GM23338 (cell line): ENCODE measurements at regions not wholly inside any gene's neighbourhood (a gene's known extent, or its start where the extent isn't known, plus 50 kb on each side); places are given as distances from the start of the nearest gene placed in this dataset.

Experiments
- ATAC-seq: fragments of 200-7000 bp; cut with Tn5 transposase; 3 replicates; pipeline ENCODE4 v1.9.1; 2020
- DNase-seq: peaks from one replicate; pipeline ENCODE4 v3.0.0-alpha.2; 2015; ENCODE audit warnings: low spot score
- H2AFZ ChIP-seq: fragments of 200-600 bp; sonication (generic); 2 replicates; pipeline ENCODE4 v1.8.0; 2016; ENCODE audit warnings: antibody characterized with exemption, mild to moderate bottlenecking, moderate library complexity
- H3F3A ChIP-seq: fragments of 200-600 bp; sonication (generic); replicated peaks from 2 replicates; pipeline ENCODE4 v1.8.0; 2017; ENCODE audit warnings: antibody characterized with exemption, mixed run types, low read depth
- H3K27ac ChIP-seq: fragments of 200-600 bp; sonication (generic); 2 replicates; pipeline ENCODE4 v1.6.1; 2016; ENCODE audit warnings: low read depth
- H3K27me3 ChIP-seq: fragments of 200-600 bp; sonication (generic); 2 replicates; pipeline ENCODE4 v1.8.0; 2016; ENCODE audit warnings: mild to moderate bottlenecking, mixed run types, moderate library complexity; ENCODE audit not compliant: insufficient read depth
- H3K36me3 ChIP-seq: fragments of 200-600 bp; sonication (generic); 2 replicates; pipeline ENCODE4 v1.8.0; 2016; ENCODE audit warnings: mild to moderate bottlenecking; ENCODE audit not compliant: insufficient read depth
- H3K4me1 ChIP-seq: fragments of 200-600 bp; sonication (generic); 2 replicates; pipeline ENCODE4 v1.8.0; 2016; ENCODE audit warnings: mild to moderate bottlenecking, moderate library complexity; ENCODE audit not compliant: insufficient read depth
- H3K4me2 ChIP-seq: fragments of 200-600 bp; sonication (generic); 2 replicates; pipeline ENCODE4 v1.7.1; 2017; ENCODE audit warnings: mixed run types
- H3K4me3 ChIP-seq: fragments of 200-600 bp; sonication (generic); 2 replicates; pipeline ENCODE4 v1.6.1; 2016; ENCODE audit warnings: mixed run types
- H3K79me2 ChIP-seq: fragments of 200-600 bp; sonication (generic); replicated peaks from 2 replicates; pipeline ENCODE4 v1.8.0; 2017; ENCODE audit warnings: mild to moderate bottlenecking; ENCODE audit not compliant: insufficient read depth
- H3K9me2 ChIP-seq: fragments of 200-600 bp; sonication (generic); 2 replicates; pipeline ENCODE4 v1.8.0; 2017; ENCODE audit not compliant: insufficient read depth
- H4K20me1 ChIP-seq: fragments of 200-600 bp; sonication (generic); replicated peaks from 2 replicates; pipeline ENCODE4 v1.8.0; 2017; ENCODE audit warnings: mild to moderate bottlenecking; ENCODE audit not compliant: insufficient read depth
- H3K27ac Mint-ChIP-seq: 2 replicates; pipeline ENCODE4 v1.8.0; 2020; ENCODE audit warnings: inconsistent platforms, mild to moderate bottlenecking, moderate library complexity, mixed read lengths
- H3K27me3 Mint-ChIP-seq: 3 replicates; pipeline ENCODE4 v1.8.0; 2022; ENCODE audit warnings: low read depth, mild to moderate bottlenecking, moderate library complexity, mixed read lengths, inconsistent platforms; ENCODE audit not compliant: insufficient read depth, poor library complexity
- H3K36me3 Mint-ChIP-seq: 3 replicates; pipeline ENCODE4 v1.8.0; 2021; ENCODE audit warnings: low read depth, mild to moderate bottlenecking, inconsistent platforms, moderate library complexity, mixed read lengths
- H3K4me1 Mint-ChIP-seq: 3 replicates; pipeline ENCODE4 v1.8.0; 2020; ENCODE audit warnings: mild to moderate bottlenecking, inconsistent platforms, mixed read lengths
- H3K4me3 Mint-ChIP-seq: 3 replicates; pipeline ENCODE4 v1.8.0; 2021; ENCODE audit warnings: moderate library complexity, mild to moderate bottlenecking, inconsistent platforms, mixed read lengths
- H3K9me3 Mint-ChIP-seq: 3 replicates; pipeline ENCODE4 v1.8.0; 2020; ENCODE audit warnings: moderate library complexity, mild to moderate bottlenecking, inconsistent platforms, mixed read lengths
- CREB1 ChIP-seq: fragments of 250-450 bp; sonication (Bioruptor Pico); IDR thresholded peaks from 2 replicates; pipeline ENCODE4 v1.5.0; 2020; ENCODE audit warnings: low read depth, mild to moderate bottlenecking, moderate library complexity
- EZH2 ChIP-seq: fragments of 200-600 bp; sonication (generic); IDR thresholded peaks from one replicate; pipeline ENCODE4 v1.8.0; 2017; ENCODE audit warnings: antibody characterized with exemption, mild to moderate bottlenecking, low read depth; ENCODE audit not compliant: unreplicated experiment
- EZH2phosphoT487 ChIP-seq: fragments of 200-600 bp; sonication (generic); IDR thresholded peaks from one replicate; pipeline ENCODE4 v1.8.1; 2018; ENCODE audit warnings: antibody characterized with exemption; ENCODE audit not compliant: unreplicated experiment
- NANOG ChIP-seq: IDR thresholded peaks from 2 replicates; pipeline ENCODE4 v1.6.1; 2016; ENCODE audit warnings: antibody characterized with exemption, borderline replicate concordance
- POLR2AphosphoS5 ChIP-seq: IDR thresholded peaks from 2 replicates; pipeline ENCODE4 v1.6.1; 2016; ENCODE audit warnings: antibody characterized with exemption, low read depth
- REST ChIP-seq: IDR thresholded peaks from one replicate; pipeline ENCODE4 v1.6.1; 2018; ENCODE audit warnings: antibody characterized with exemption; ENCODE audit not compliant: unreplicated experiment
- STAT1 ChIP-seq: IDR thresholded peaks from one replicate; pipeline ENCODE4 v1.6.1; 2016; ENCODE audit warnings: antibody characterized with exemption; ENCODE audit not compliant: unreplicated experiment
- ZNF114 ChIP-seq: fragments of 250-450 bp; sonication (Bioruptor Pico); IDR thresholded peaks from 2 replicates; pipeline ENCODE4 v1.5.0; 2020; ENCODE audit warnings: mild to moderate bottlenecking, moderate library complexity
- ZNF331 ChIP-seq: fragments of 250-450 bp; sonication (Bioruptor Pico); IDR thresholded peaks from 2 replicates; pipeline ENCODE4 v1.5.0; 2020; ENCODE audit warnings: low read depth, mild to moderate bottlenecking, moderate library complexity
- ZNF462 ChIP-seq: fragments of 250-450 bp; sonication (Bioruptor Pico); IDR thresholded peaks from 2 replicates; pipeline ENCODE4 v1.5.0; 2020; ENCODE audit warnings: mild to moderate bottlenecking, moderate library complexity

GRCh38 chr18:77469131-77469530 lies 219.5 kb downstream of the GALR1 start:
- Mint-ChIP-seq H3K4me3 (no peak overlapping the region), H3K27me3 (no peaks in the 10 kb centered on the region), H3K27ac (no peak overlapping the region), H3K36me3 (no peaks in the 10 kb centered on the region), H3K9me3 (no peaks in the 10 kb centered on the region), H3K4me1 (peaks cover 10% of the 10 kb centered on the region)
- no peaks in the 10 kb centered on the region for H3F3A ChIP-seq
- no peaks in the 10 kb centered on the region for H4K20me1 ChIP-seq
- H3K4me1 ChIP-seq: peaks cover 10% of the 10 kb centered on the region
- no peak overlapping the region for H3K4me3 ChIP-seq
- peaks cover 3% of the 10 kb centered on the region; the same call in 1 of the 2 replicates for H3K36me3 ChIP-seq
- H3K9me2 ChIP-seq: 0 out of 2 replicates have a peak, but pooled peaks cover 8% of the 10 kb centered on the region
- ATAC-seq (no peak), DNase-seq (no peak)
- no peak overlapping the region for H3K27ac ChIP-seq
- no peak overlapping the region for H2AFZ ChIP-seq
- TF ChIP-seq ZNF114 (CRISPR knock-in tag): no peak
- TF ChIP-seq EZH2: no peak
- TF ChIP-seq STAT1: no peak
- no peak for TF ChIP-seq CREB1
- H3K79me2 ChIP-seq: no peaks in the 10 kb centered on the region
- H3K4me2 ChIP-seq: no peak overlapping the region
- H3K27me3 ChIP-seq: no peaks in the 10 kb centered on the region

DNA sequence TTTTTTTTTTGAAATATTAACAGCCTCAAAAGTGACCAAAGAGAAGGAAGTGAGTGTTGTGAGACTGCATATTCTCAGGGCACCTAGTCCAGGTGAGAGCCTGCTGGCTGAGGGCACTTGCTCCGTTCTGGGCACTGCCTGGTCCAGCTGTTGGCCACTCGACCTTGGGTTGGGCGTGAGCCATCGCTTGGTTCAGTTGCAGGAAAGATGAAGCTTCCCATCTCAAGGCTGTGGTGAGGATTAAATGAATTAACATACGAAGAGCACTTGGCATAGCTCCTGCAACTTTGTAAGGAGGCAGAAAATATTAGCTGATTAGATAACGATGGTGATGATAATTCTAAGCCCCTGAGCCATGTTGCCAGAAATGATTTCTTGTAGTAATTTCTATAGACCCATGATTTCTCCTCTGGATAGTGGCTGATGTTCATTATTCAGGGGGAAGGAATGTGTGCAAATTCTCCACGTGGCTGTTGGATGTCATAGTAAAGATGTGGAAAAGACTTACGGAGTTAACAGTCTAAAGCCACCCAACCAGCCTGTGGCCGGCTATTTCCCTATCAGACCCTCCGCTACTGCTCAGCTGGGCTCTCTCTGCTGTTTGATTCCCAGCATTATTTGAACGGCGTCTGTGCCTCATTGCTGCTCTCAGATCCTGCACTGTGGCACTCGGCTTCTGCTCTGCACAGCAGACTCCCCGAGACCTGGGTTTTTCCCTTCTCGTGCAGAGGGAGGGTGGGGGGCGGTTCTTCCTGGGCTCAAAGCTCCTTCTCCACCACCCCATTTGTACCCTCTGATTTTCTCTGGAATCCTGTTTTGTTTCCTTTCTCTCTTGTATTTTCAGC lies 221.1 kb downstream of the GALR1 start:
- H3K4me2 ChIP-seq: no peak overlapping the region
- H3K4me3 ChIP-seq: no peak overlapping the region
- no peaks in the 10 kb centered on the region for H4K20me1 ChIP-seq
- H3K27me3 ChIP-seq: no peaks in the 10 kb centered on the region
- H3K36me3 ChIP-seq: peaks cover 3% of the 10 kb centered on the region; the same call in 1 of the 2 replicates
- H3K9me2 ChIP-seq: 0 out of 2 replicates have a peak, but pooled peaks cover 8% of the 10 kb centered on the region
- no peak overlapping the region for H3K27ac ChIP-seq
- H3K4me1 Mint-ChIP-seq: peaks cover 10% of the 10 kb centered on the region
- no peaks in the 10 kb centered on the region for H3K9me3 Mint-ChIP-seq
- no peaks in the 10 kb centered on the region for H3K79me2 ChIP-seq
- peak; percentile 2 for DNase-seq
- H3K4me3 Mint-ChIP-seq: no peak overlapping the region
- H3K4me1 ChIP-seq: peaks cover 10% of the 10 kb centered on the region
- H2AFZ ChIP-seq: no peak overlapping the region
- peak; percentile 65; the same call in 2 of the 3 replicates for ATAC-seq
- no peaks in the 10 kb centered on the region for H3K36me3 Mint-ChIP-seq
- no peak overlapping the region for H3K27ac Mint-ChIP-seq
- no peaks in the 10 kb centered on the region for H3F3A ChIP-seq
- peaks cover 1% of the 10 kb centered on the region for H3K27me3 Mint-ChIP-seq
- TF ChIP-seq EZH2 (no peak), ZNF114 (CRISPR knock-in tag) (no peak), ZNF462 (no peak), REST (no peak), POLR2AphosphoS5 (no peak), STAT1 (no peak), ZNF331 (no peak), CREB1 (no peak), NANOG (no peak), EZH2phosphoT487 (no peak)
